Loucy (cell line): ENCODE measurements at regions not wholly inside any gene's neighbourhood (a gene's known extent, or its start where the extent isn't known, plus 50 kb on each side); places are given as distances from the start of the nearest gene placed in this dataset.

ENCODE experiments used
- EZH2phosphoT487 ChIP-seq: fragments of 200-600 bp; IDR thresholded peaks from 2 replicates; pipeline ENCODE4 v1.6.1; 2018; ENCODE audit warnings: antibody characterized with exemption, mild to moderate bottlenecking, moderate library complexity, borderline replicate concordance
- TF ChIP-seq, protein P1 (sequence below): fragments of 200-600 bp; sonication (generic); conservative IDR thresholded peaks from 2 replicates; pipeline ENCODE4 v1.5.1; 2014; ENCODE audit warnings: mild to moderate bottlenecking, antibody characterized with exemption, low read length

DNA sequence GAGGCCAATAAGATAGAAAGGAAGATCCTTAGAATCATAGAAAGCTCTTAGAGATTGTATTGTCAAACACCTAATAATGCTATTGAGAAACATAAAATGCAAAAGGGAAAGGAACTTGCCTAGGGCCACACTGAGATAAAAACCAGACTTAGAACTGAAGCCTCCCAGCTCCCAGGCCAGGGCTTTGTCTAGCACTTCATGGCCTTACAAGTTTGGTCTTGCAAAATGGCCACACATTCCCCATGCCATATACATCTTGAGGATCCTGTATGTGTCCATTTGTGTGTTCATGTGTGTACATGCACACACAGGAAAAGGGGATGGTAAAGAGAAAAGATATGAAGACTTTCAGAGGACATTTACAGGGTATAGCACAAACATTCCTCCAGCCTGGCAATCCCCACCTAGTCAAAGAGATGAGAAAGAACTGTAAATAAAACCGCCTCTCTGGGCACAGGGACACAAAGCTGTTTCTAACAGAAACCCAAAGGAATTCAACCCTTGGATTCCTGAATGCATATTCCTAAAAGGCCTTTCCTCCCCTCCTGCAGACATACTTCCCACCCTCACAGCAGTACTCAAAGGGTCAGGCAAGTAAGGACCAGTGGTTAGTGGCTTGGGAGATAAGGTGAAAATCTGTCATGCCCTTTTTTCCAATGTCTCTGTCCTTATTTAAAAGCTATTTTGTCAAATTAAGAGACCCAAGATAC, 99.7 kb upstream of the KLHL29 start:
- TF ChIP-seq, protein P1, sequence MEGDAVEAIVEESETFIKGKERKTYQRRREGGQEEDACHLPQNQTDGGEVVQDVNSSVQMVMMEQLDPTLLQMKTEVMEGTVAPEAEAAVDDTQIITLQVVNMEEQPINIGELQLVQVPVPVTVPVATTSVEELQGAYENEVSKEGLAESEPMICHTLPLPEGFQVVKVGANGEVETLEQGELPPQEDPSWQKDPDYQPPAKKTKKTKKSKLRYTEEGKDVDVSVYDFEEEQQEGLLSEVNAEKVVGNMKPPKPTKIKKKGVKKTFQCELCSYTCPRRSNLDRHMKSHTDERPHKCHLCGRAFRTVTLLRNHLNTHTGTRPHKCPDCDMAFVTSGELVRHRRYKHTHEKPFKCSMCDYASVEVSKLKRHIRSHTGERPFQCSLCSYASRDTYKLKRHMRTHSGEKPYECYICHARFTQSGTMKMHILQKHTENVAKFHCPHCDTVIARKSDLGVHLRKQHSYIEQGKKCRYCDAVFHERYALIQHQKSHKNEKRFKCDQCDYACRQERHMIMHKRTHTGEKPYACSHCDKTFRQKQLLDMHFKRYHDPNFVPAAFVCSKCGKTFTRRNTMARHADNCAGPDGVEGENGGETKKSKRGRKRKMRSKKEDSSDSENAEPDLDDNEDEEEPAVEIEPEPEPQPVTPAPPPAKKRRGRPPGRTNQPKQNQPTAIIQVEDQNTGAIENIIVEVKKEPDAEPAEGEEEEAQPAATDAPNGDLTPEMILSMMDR = no peak
- TF ChIP-seq EZH2phosphoT487 = no peak
